HG03354 (cell line): ENCODE measurements at regions not wholly inside any gene's neighbourhood (a gene's known extent, or its start where the extent isn't known, plus 50 kb on each side); places are given as distances from the start of the nearest gene placed in this dataset.

Source experiments
- ATAC-seq: cut with Tn5 transposase; IDR thresholded peaks from one replicate; pipeline ENCODE4 v1.9.1; 2021; ENCODE audit warnings: mild to moderate bottlenecking; ENCODE audit not compliant: unreplicated experiment, poor library complexity, severe bottlenecking

- ATAC-seq = no peak
These were observed 177.7 kb upstream of the COL1A2 start for GRCh38 chr7:94216944-94217461.

DNA sequence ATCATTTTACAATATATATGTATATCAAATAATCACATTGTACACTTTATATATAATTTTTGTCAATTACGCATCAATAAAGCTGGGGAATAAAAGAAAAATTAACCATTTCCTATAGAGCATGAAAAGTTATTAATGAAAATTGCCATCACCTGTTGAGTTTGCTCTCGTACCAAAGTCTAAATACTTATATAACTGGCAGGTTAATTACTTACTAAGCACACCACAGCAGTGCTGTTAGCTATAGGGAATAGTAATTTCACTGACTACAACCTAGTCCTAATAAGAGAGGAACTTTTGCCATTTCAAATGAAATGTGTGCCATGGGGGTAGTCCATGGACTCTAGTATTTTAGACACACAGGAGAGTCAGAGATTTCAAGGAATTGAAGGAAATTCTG, 176.9 kb upstream of the COL1A2 start:
- ATAC-seq = no peak

- ATAC-seq = no peak
These were observed 172.2 kb upstream of the COL1A2 start for GRCh38 chr7:94222516-94222915.

- no peak for ATAC-seq
These were observed 171.2 kb upstream of the COL1A2 start for GRCh38 chr7:94223375-94224084.

- no peak for ATAC-seq
These were observed 166.5 kb upstream of the COL1A2 start for GRCh38 chr7:94228223-94228622.

GRCh38 chr7:94228678-94229077, 166.0 kb upstream of the COL1A2 start:
- no peak for ATAC-seq

DNA sequence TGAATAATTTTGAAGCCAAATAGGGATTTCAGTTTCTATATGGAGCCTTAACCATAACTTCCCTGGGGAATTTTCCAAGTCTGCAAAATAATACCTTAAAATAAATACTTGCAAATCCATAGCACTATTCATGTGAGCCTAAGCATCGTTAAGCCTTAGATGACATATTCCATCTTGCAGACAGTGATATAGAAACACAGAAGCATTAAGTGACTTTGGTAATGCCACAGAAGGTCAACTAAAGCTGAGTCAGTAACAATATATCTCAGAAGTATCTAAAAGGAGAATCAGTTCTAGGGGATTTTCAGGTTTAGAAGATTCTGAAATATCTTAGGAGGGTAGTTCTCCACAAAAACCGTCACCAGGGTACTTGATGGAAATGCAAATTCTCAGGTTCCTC, 163.4 kb upstream of the COL1A2 start:
- ATAC-seq = no peak

DNA sequence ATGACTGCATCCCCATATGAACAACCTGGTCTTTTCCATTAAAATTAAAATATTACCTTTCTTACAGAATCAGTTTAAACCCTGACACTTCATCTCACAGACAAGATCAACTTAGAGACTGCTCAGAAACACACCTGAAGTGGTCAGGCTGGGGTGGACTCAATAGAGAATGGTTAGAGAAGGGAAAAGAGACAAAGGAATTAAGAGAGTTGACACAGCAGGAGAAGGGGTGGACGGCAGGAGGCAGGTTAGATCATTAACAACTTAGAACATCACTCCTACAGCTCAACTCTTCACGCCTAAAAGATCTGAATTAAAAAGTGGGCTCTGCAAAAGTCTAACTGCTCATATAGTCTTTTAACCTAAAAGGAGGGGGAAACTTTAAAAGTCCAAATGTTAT, 157.7 kb upstream of the COL1A2 start:
- ATAC-seq = no peak

GRCh38 chr7:94237417-94237816, 157.3 kb upstream of the COL1A2 start:
- ATAC-seq = no peak

GRCh38 chr7:94239661-94240234, 154.9 kb upstream of the COL1A2 start:
- no peak for ATAC-seq

GRCh38 chr7:94240902-94241301, 153.8 kb upstream of the COL1A2 start:
- ATAC-seq = no peak

DNA sequence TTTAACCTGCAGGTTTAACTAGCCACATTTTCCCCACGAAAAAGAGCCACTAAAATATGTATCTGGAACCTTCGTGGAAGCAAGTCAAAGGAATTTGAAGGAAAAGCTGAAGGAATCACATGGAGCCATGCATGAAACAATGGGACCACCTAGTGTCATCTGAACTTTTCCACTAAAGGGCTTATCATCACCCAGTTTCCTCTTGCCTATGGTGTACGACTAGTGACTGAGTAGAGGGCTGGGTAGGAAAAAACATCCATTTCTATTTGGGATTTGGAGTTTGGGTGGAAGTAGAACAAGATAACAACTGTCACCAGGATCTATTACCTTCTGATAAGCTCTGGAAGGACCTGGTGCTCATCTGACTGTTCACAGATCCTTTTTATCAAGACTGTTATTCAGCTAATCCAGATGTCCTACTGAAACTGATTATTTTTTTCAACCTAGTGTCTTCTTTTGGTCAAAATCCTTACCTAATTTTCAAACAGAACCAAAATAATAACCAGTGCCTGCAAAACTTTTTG, 153.2 kb upstream of the COL1A2 start:
- ATAC-seq = no peak

- no peak for ATAC-seq
These were observed 151.5 kb upstream of the COL1A2 start for GRCh38 chr7:94243066-94243711.

DNA sequence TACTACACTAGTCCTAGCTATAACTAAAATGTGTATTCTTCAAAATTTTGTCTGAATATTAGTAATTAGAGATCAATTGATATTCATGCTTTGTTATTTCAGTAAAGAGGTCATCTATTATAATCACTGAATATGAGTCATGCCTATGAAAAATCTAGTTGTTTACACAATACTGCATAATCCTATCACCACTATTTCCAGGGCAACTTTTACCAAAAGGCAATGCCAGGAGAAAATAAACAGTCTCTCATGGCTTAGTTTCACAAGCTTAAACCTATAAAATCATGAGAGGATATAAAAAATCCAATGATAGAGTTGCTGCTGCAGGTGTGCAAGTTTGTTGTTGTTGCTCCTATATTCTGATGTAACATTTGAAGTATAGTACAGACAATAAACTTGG, 149.9 kb upstream of the COL1A2 start:
- ATAC-seq = no peak

DNA sequence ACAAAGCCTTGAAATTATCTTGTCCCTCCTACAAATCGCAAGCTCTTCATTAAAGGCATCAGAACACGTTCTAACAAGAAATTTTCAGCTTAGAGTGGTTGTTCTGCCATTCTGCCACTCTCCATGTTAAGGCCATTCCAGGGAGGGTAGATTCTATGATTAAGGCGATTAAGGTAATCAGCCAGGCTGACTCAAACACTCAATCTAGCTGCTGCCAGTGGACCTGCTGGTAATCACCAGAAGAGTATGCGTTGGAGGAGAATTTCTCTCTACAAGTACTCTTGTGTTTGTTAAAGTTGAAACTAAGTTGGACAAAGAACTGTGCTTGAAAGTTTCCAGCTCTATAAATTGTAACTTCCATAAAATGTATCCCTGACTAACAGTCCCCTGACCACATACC, 149.2 kb upstream of the COL1A2 start:
- ATAC-seq = no peak

- no peak for ATAC-seq
These were observed 146.7 kb upstream of the COL1A2 start for GRCh38 chr7:94247970-94248369.

DNA sequence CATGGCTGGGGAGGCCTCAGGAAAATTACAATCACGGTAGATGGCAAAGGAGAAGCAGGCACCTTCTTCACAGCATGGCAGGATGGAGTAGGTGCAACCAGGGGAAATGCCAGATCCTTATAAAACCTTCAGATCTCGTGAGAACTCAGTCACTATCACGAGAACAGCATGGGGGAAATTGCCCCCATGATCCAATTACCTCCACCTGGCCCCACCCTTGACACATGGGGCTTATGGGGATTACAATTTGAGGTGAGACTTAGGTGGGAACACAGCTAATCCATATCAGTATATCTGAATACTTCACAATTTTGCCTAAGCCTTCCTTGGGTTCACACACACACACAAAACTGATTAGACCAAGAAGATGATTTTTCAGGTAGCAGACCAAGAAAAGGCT, 145.1 kb upstream of the COL1A2 start:
- no peak for ATAC-seq

- ATAC-seq = no peak
These were observed 144.6 kb upstream of the COL1A2 start for GRCh38 chr7:94250124-94250523.

GRCh38 chr7:94250987-94251386, 143.7 kb upstream of the COL1A2 start:
- ATAC-seq = no peak

DNA sequence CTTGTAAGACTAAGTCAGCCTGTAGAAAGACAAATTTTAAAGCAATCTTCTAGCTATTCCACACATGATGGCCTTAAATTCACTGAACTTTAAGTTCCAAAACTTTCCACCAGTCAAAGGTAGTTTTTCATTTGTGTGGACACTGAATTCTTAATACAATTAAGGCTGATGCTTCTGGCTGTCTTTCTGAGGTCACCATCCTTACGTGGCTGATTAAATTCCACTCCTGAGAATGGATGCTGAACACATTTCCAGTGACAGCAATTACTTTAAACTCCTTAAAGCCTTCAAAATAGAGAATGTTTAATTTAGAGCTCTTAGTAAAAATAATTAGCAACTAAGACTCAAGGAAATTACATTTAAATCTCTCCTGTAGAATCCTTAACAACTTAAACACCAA, 142.6 kb upstream of the COL1A2 start:
- no peak for ATAC-seq

DNA sequence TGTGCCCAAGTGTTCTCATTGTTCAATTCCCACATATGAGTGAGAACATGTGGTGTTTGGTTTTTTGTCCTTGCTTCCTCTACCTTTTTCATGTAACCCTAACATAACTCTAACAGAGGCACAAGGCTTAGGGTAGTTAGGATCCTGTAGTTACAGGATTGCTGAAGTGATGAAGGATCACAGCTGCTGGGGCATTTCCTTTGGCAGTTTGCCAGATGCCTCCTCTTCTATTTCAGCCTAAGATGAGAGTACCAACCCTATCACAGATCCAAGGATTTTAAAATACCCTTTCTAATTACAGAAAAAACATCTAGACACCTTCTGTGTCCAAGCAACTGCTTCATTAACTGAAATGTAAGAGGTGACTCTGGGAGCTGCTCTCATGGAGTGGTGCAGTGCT, 141.7 kb upstream of the COL1A2 start:
- no peak for ATAC-seq
